GM12872 (cell line): ENCODE measurements at regions not wholly inside any gene's neighbourhood (a gene's known extent, or its start where the extent isn't known, plus 50 kb on each side); places are given as distances from the start of the nearest gene placed in this dataset.

Experiments
- CTCF ChIP-seq: IDR thresholded peaks from 3 replicates; pipeline ENCODE4 v1.5.1; 2011; ENCODE audit warnings: low read depth, mild to moderate bottlenecking, low read length, moderate library complexity; ENCODE audit not compliant: insufficient read depth

- TF ChIP-seq CTCF: no peak
Observed at GRCh38 chr3:5442786-5443138, 255.3 kb downstream of the EDEM1 start.

- no peak for TF ChIP-seq CTCF
Observed at GRCh38 chr3:5444253-5444652, 256.7 kb downstream of the EDEM1 start.

GRCh38 chr3:5445676-5446201, 258.2 kb downstream of the EDEM1 start:
- no peak for TF ChIP-seq CTCF

- TF ChIP-seq CTCF: no peak
Observed at GRCh38 chr3:5448246-5448645, 260.7 kb downstream of the EDEM1 start.

GRCh38 chr3:5448816-5449215, 261.3 kb downstream of the EDEM1 start:
- TF ChIP-seq CTCF: no peak

- TF ChIP-seq CTCF: no peak
Observed at GRCh38 chr3:5456199-5456598, 268.7 kb downstream of the EDEM1 start.

- TF ChIP-seq CTCF: no peak
Observed at GRCh38 chr3:5458526-5458925, 271.0 kb downstream of the EDEM1 start.

GRCh38 chr3:5462086-5462485, 274.6 kb downstream of the EDEM1 start:
- no peak for TF ChIP-seq CTCF
